HepG2 (cell line): ENCODE measurements at regions not wholly inside any gene's neighbourhood (a gene's known extent, or its start where the extent isn't known, plus 50 kb on each side); places are given as distances from the start of the nearest gene placed in this dataset.
A peak's percentile ranks its signal among the peaks of the same experiment; 100 is the strongest.

Experiments used
- ATAC-seq: fragments of 200-7000 bp; cut with Tn5 transposase; 3 replicates; pipeline ENCODE4 v1.9.1; 2020; ENCODE audit warnings: mild to moderate bottlenecking, moderate library complexity
- BruUV-seq: library from RNA; stranded (reverse); fragments of 400-500 nt; replicated peaks from 2 replicates; lab custom pipeline; 2021; lab: Mats Ljungman, UMichigan
- CTCF ChIA-PET: fragments of 300-600 bp; formaldehyde crosslinking; extraction: SDS; loops from one replicate; lab custom pipeline; 2021; ENCODE audit warnings: low total read pairs, inconsistent platforms, low intra/inter-chr PET ratio; lab: Yijun Ruan, JAX
- POLR2A ChIA-PET: fragments of 350-600 bp; sonication (Branson Sonifier 250); formaldehyde crosslinking; loops from one replicate; lab custom pipeline; 2020; ENCODE audit warnings: antibody characterized with exemption, inconsistent platforms; lab: Yijun Ruan, JAX
- DNase-seq: peaks from one replicate; pipeline ENCODE4 v3.0.0-alpha.2; 2015; ENCODE audit warnings: low spot score
- FAIRE-seq: peaks from 3 replicates; lab custom pipeline; 2011; peaks lifted over from hg19 to GRCh38; lab: Jason Lieb, UNC
- H2AFZ ChIP-seq: one replicate; pipeline ENCODE4 v1.6.1; 2011; ENCODE audit warnings: low read length, inconsistent platforms
- H3K27ac ChIP-seq: fragments of 300-600 bp; 3 replicates; pipeline ENCODE4 v1.8.0; 2011; ENCODE audit warnings: mixed run types, mild to moderate bottlenecking, mixed read lengths, low read length, inconsistent platforms; ENCODE audit not compliant: insufficient read depth; ENCODE audit errors: extremely low read length
- H3K27me3 ChIP-seq, 2 experiments: fragments of 200-600 bp in 1 of 2; 2 replicates in 1 of 2; 3 replicates in 1 of 2; pipeline versions ENCODE4 v1.6.0 to v1.8.0; 2011; ENCODE audit warnings: low read length in 2 of 2, mild to moderate bottlenecking in 2 of 2, moderate library complexity in 2 of 2, inconsistent platforms in 1 of 2; ENCODE audit not compliant: insufficient read depth in 2 of 2, control insufficient read depth in 1 of 2
- H3K36me3 ChIP-seq, 2 experiments: fragments of 200-600 bp in 1 of 2; replicated peaks in 1 of 2; 2 replicates in 1 of 2; 3 replicates in 1 of 2; pipeline versions ENCODE4 v1.5.1 to v1.8.0; 2011; ENCODE audit warnings: low read length in 2 of 2, inconsistent platforms in 1 of 2; ENCODE audit not compliant: insufficient read depth in 2 of 2, control insufficient read depth in 1 of 2
- H3K4me1 ChIP-seq: 2 replicates; pipeline ENCODE4 v1.5.1; 2012; ENCODE audit warnings: low read length, inconsistent platforms; ENCODE audit not compliant: insufficient read depth
- H3K4me2 ChIP-seq: 2 replicates; pipeline ENCODE4 v1.6.0; 2011; ENCODE audit warnings: low read depth, low read length, inconsistent platforms
- H3K4me3 ChIP-seq, 3 experiments: fragments of 200-600 bp in 1 of 3; sonication (generic), shearing (Covaris generic) in 1 of 3; replicated peaks in 1 of 3; 2 replicates each; pipeline ENCODE4 v1.5.1; 2011 to 2016; ENCODE audit warnings: low read length in 3 of 3, inconsistent platforms in 2 of 3, low read depth in 2 of 3, mild to moderate bottlenecking in 2 of 3, control low read depth in 1 of 3, mixed read lengths in 1 of 3; ENCODE audit not compliant: insufficient read depth in 1 of 3
- H3K79me2 ChIP-seq: one replicate; pipeline ENCODE4 v1.6.1; 2011; ENCODE audit warnings: low read length, inconsistent platforms; ENCODE audit not compliant: insufficient read depth
- H3K9ac ChIP-seq: 2 replicates; pipeline ENCODE4 v1.6.0; 2011; ENCODE audit warnings: mild to moderate bottlenecking, low read depth, low read length, inconsistent platforms; ENCODE audit not compliant: insufficient read depth
- H3K9me3 ChIP-seq: 2 replicates; pipeline ENCODE4 v1.5.1; 2012; ENCODE audit warnings: mild to moderate bottlenecking, low read length
- H4K20me1 ChIP-seq: 2 replicates; pipeline ENCODE4 v1.6.0; 2011; ENCODE audit warnings: inconsistent platforms, mild to moderate bottlenecking, low read length, moderate library complexity; ENCODE audit not compliant: insufficient read depth
- ATF7 ChIP-seq, 2 experiments: fragments of 450-650 bp in 1 of 2; sonication (generic) in 1 of 2; formaldehyde crosslinking in 1 of 2; IDR thresholded peaks; 2 replicates each; pipeline versions ENCODE4 v1.4.0 to v1.6.1; 2016 to 2020; ENCODE audit warnings: antibody characterized with exemption in 1 of 2, mild to moderate bottlenecking in 1 of 2, missing genetic modification reagents in 1 of 2
- CEBPG ChIP-seq: IDR thresholded peaks from 2 replicates; pipeline ENCODE4 v1.6.1; 2016
- CREB1 ChIP-seq, 2 experiments: fragments of 450-650 bp in 1 of 2; IDR thresholded peaks; 2 replicates each; pipeline ENCODE4 v1.6.1; 2016 to 2017; ENCODE audit warnings: control low read depth in 1 of 2, mild to moderate bottlenecking in 1 of 2, missing compliant biosample characterization in 1 of 2, missing genetic modification characterization in 1 of 2
- EP300 ChIP-seq, 3 experiments: sonication (generic) in 1 of 3; formaldehyde crosslinking in 1 of 3; IDR thresholded peaks; 2 replicates each; pipeline versions ENCODE4 v1.5.1 to v1.6.1; 2011 to 2020; ENCODE audit warnings: low read depth in 2 of 3, low read length in 2 of 3, borderline replicate concordance in 1 of 3, improper control_type of control experiment in 1 of 3, mild to moderate bottlenecking in 1 of 3, missing genetic modification reagents in 1 of 3, moderate library complexity in 1 of 3
- FOSL2 ChIP-seq: sonication (generic); formaldehyde crosslinking; IDR thresholded peaks from 2 replicates; pipeline ENCODE4 v1.4.0; 2020; ENCODE audit warnings: missing genetic modification reagents
- GABPA ChIP-seq, 2 experiments: IDR thresholded peaks; 2 replicates each; pipeline ENCODE4 v1.6.1; 2011 to 2016; ENCODE audit warnings: low read depth in 2 of 2, low read length in 1 of 2, missing biosample characterization in 1 of 2, missing genetic modification characterization in 1 of 2
- GABPB1 ChIP-seq: IDR thresholded peaks from 2 replicates; pipeline ENCODE4 v1.6.1; 2016; ENCODE audit warnings: mild to moderate bottlenecking, missing genetic modification reagents, moderate library complexity, missing compliant biosample characterization
- HNRNPH1 ChIP-seq: fragments of 200-400 bp; formaldehyde crosslinking; optimal IDR thresholded peaks from 2 replicates; pipeline ENCODE3; 2017; ENCODE audit warnings: mild to moderate bottlenecking, low read depth, low read length
- JUN ChIP-seq: sonication (generic); formaldehyde crosslinking; IDR thresholded peaks from 2 replicates; pipeline ENCODE4 v1.4.0; 2020; ENCODE audit warnings: mild to moderate bottlenecking, missing genetic modification reagents
- ONECUT2 ChIP-seq: sonication (generic); formaldehyde crosslinking; IDR thresholded peaks from 2 replicates; pipeline ENCODE4 v1.4.0; 2020; ENCODE audit warnings: missing genetic modification reagents
- PAX8 ChIP-seq: sonication (generic); formaldehyde crosslinking; IDR thresholded peaks from 2 replicates; pipeline ENCODE4 v1.8.0; 2022; ENCODE audit warnings: mild to moderate bottlenecking, missing genetic modification reagents, borderline replicate concordance
- SAP130 ChIP-seq: IDR thresholded peaks from 2 replicates; pipeline ENCODE4 v1.6.1; 2016; ENCODE audit warnings: low read depth
- ZBTB21 ChIP-seq: sonication (generic); formaldehyde crosslinking; IDR thresholded peaks from 2 replicates; pipeline ENCODE4 v1.4.0; 2020; ENCODE audit warnings: missing genetic modification reagents
- ZBTB3 ChIP-seq: sonication (generic); formaldehyde crosslinking; IDR thresholded peaks from 2 replicates; pipeline ENCODE4 v1.4.0; 2020; ENCODE audit warnings: low read depth, mild to moderate bottlenecking, moderate library complexity, missing genetic modification reagents, borderline replicate concordance
- ZNF510 ChIP-seq: sonication (generic); formaldehyde crosslinking; IDR thresholded peaks from 2 replicates; pipeline ENCODE4 v1.4.0; 2020; ENCODE audit warnings: low read depth, mild to moderate bottlenecking, missing genetic modification reagents
- ZNF546 ChIP-seq: sonication (generic); formaldehyde crosslinking; conservative IDR thresholded peaks from 2 replicates; pipeline ENCODE4 v1.8.1; 2023; ENCODE audit warnings: mild to moderate bottlenecking, missing genetic modification reagents
- ZNF883 ChIP-seq: sonication (generic); formaldehyde crosslinking; IDR thresholded peaks from 2 replicates; pipeline ENCODE4 v1.5.1; 2020; ENCODE audit warnings: mild to moderate bottlenecking, missing genetic modification reagents; ENCODE audit errors: not compliant biosample characterization
- WGBS: methylation state at CpG from one replicate; pipeline ENCODE4 v1.1.6; 2017; ENCODE audit warnings: low lambda C conversion rate; 5-methylcytosine and 5-hydroxymethylcytosine counted together
- in situ Hi-C: cut with HindIII; loops from 2 replicates; pipeline ENCODE4 v1.10.0; 2017; ENCODE audit warnings: low pct_unique_long_range_greater_than_20kb; ENCODE audit not compliant: extremely low pct_ligation_motif_present
- intact Hi-C: fragments of 100-400 bp; cut with micrococcal nuclease; formaldehyde crosslinking; loops from one replicate; pipeline ENCODE4 v1.10.0; 2022; ENCODE audit not compliant: unreplicated experiment
- TF ChIP-seq, protein P1 (sequence below): IDR thresholded peaks from 2 replicates; pipeline ENCODE4 v1.6.1; 2016; ENCODE audit warnings: low read depth
- TF ChIP-seq, protein P2 (sequence below): sonication (generic); formaldehyde crosslinking; IDR thresholded peaks from 2 replicates; pipeline ENCODE4 v1.4.0; 2020; ENCODE audit warnings: missing genetic modification reagents

GRCh38 chr6:1191141-1191630 is 120.7 kb upstream of the FOXQ1 start (continued):
- TF ChIP-seq ONECUT2: no peak
- TF ChIP-seq ZNF510 (CRISPR knock-in tag): no peak
- no peak for TF ChIP-seq CEBPG (CRISPR knock-in tag)

- Histone ChIP-seq H3K4me2 (no peak overlapping the region), H3K27me3 (no peaks in the 10 kb centered on the region), H3K79me2 (no peaks in the 10 kb centered on the region), H3K9ac (no peak overlapping the region), H3K27ac (no peak overlapping the region), H3K36me3 (peaks cover 6 to 30% of the 10 kb centered on the region in 2 experiments), H3K4me3 (no peak overlapping the region), H4K20me1 (no peaks in the 10 kb centered on the region), H2AFZ (no peak overlapping the region), H3K9me3 (peaks cover 2% of the 10 kb centered on the region; the same call in 1 of the 2 replicates), H3K4me1 (peaks cover 27% of the 10 kb centered on the region)
- intact Hi-C loops: loop anchor here (2.0 kb wide), 1 partner anchor 78 kb away; no protein-coding TSS in a partner anchor
- no TSS peak for BruUV-seq
- in situ Hi-C loops: no loop called here
- peak; percentile 28; the same call in 2 of the 3 replicates for ATAC-seq
- POLR2A ChIA-PET: interaction anchor here (0.8 to 1.4 kb wide), 2 partner anchors 38 to 145 kb away, joined by 3 to 7 read pairs; no protein-coding TSS in a partner anchor
- FAIRE-seq: no peak
- peak; percentile 79 for DNase-seq
- WGBS: 78% methylated on average over 5 of the region's 5 CpGs
- CTCF ChIA-PET: no interaction called here
- TF ChIP-seq FOSL2 (CRISPR knock-in tag) (peak; percentile 66), ZBTB3 (CRISPR knock-in tag) (no peak), GABPB1 (CRISPR knock-in tag) (peak; percentile 30; the same call in 1 of the 2 replicates), SAP130 (0 out of 2 replicates have a peak, but pooled peaks have one; percentile 12), ZNF546 (CRISPR knock-in tag) (no peak), PAX8 (no peak), ZNF883 (CRISPR knock-in tag) (no peak), ZBTB21 (CRISPR knock-in tag) (0 out of 2 replicates have a peak, but pooled peaks have one; percentile 35), HNRNPH1 (no peak), JUN (CRISPR knock-in tag) (no peak), EP300 (IDR thresholded peaks at IDR 0.05; ENCODE audit: low read depth in 2 of 2, low read length in 2 of 2) (no peak), EP300 (CRISPR knock-in tag; IDR thresholded peaks at IDR 0.05; ENCODE audit: borderline replicate concordance) (peak; percentile 36; the same call in 1 of the 2 replicates), CREB1 (IDR thresholded peaks at IDR 0.05) (no peak), CREB1 (CRISPR knock-in tag; IDR thresholded peaks at IDR 0.05) (0 out of 2 replicates have a peak, but pooled peaks have one; percentile 20), ATF7 (IDR thresholded peaks at IDR 0.05) (peak; percentile 50; the same call in 1 of the 2 replicates), ATF7 (CRISPR knock-in tag; IDR thresholded peaks at IDR 0.05) (no peak), GABPA (IDR thresholded peaks at IDR 0.05; ENCODE audit: low read depth, low read length) (no peak), GABPA (CRISPR knock-in tag; IDR thresholded peaks at IDR 0.05; ENCODE audit: low read depth) (peak; percentile 44; the same call in 1 of the 2 replicates)
- TF ChIP-seq, protein P1, sequence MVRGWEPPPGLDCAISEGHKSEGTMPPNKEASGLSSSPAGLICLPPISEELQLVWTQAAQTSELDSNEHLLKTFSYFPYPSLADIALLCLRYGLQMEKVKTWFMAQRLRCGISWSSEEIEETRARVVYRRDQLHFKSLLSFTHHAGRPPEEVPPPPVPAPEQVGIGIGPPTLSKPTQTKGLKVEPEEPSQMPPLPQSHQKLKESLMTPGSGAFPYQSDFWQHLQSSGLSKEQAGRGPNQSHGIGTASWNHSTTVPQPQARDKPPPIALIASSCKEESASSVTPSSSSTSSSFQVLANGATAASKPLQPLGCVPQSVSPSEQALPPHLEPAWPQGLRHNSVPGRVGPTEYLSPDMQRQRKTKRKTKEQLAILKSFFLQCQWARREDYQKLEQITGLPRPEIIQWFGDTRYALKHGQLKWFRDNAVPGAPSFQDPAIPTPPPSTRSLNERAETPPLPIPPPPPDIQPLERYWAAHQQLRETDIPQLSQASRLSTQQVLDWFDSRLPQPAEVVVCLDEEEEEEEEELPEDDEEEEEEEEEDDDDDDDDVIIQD (CRISPR knock-in tag): 0 out of 2 replicates have a peak, but pooled peaks have one; percentile 37
- TF ChIP-seq, protein P2, sequence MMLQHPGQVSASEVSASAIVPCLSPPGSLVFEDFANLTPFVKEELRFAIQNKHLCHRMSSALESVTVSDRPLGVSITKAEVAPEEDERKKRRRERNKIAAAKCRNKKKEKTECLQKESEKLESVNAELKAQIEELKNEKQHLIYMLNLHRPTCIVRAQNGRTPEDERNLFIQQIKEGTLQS: peak; percentile 48; the same call in 1 of the 2 replicates
Observed at GRCh38 chr6:1190366-1190765, 121.5 kb upstream of the FOXQ1 start.
